CD4-positive, alpha-beta T cell treated with Interferon gamma for 1 hour (primary cell): ENCODE measurements at regions not wholly inside any gene's neighbourhood (a gene's known extent, or its start where the extent isn't known, plus 50 kb on each side); places are given as distances from the start of the nearest gene placed in this dataset.
"Not testable (repeated sequence)": the region's sequence is repeated elsewhere in the genome, so short reads cannot be mapped to it uniquely, and the experiment has no call there.

Experiments
- DNase-seq: peaks from one replicate; pipeline ENCODE4 v3.0.0-alpha.2; 2020

DNA sequence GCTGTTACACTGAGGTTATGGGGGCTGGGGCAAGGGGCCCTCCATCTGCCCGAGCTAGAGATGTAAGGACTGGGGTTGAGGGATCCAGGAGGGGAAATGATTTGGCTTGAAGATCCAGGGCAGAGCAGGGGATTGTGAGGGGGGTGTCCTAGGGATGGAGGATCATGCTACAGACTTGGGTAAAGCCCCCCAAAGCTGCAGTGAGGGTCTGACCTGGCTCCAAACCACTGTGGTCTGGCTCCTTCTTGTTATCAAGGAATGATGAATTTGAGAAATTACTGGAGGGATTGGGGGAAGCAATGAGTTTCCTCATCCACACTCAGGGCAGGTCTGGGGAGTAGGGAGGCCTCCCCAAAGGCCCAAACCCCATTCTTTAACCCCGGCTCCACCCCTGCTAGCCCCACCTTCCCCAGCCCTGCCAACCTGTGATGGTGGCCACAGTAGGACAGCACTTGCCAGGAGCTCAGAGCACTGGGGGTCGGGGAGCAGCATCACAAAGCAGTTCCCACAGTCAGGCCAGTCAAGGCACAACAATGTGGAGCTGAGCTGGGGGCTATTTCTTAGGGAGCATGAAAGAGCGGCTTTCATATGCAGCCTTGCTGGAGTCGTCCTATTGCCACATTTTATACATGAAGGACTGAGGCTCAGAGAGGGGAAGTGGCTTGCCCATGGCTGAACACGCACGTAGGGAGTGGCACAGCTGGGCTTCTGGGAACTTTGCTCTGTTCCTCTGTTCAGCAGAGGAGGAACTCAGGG is 165.5 kb downstream of the EFNB1 start:
- DNase-seq: peak; percentile 29

DNA sequence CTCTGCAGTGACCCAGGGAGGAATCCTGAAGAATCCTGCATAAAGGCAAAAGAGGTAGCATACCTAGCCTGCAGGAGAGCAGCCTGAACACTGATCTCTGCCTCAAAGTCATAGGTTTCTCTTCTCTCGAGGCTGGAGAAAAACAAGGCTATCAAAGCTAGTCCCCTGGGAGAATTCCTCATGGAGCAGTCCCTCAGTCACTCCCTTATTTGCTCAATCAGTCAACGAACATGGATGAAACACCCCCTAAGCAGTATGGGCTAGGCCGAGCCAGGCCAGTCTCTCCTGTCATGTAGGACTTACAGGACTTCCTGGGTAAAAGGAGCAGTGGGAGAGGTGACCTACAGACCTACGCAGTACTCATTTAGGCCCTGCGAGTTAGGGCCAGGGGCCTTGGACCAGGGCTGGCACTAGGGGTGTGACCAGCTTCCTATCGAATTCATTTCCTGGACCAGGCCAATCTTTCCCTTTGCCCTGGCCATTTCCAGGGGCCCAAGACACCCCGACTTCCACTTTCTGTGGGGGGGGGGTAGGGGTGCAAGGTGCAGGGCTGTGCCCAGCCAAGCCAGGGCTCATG is 164.1 kb downstream of the EFNB1 start:
- DNase-seq: no peak

DNA sequence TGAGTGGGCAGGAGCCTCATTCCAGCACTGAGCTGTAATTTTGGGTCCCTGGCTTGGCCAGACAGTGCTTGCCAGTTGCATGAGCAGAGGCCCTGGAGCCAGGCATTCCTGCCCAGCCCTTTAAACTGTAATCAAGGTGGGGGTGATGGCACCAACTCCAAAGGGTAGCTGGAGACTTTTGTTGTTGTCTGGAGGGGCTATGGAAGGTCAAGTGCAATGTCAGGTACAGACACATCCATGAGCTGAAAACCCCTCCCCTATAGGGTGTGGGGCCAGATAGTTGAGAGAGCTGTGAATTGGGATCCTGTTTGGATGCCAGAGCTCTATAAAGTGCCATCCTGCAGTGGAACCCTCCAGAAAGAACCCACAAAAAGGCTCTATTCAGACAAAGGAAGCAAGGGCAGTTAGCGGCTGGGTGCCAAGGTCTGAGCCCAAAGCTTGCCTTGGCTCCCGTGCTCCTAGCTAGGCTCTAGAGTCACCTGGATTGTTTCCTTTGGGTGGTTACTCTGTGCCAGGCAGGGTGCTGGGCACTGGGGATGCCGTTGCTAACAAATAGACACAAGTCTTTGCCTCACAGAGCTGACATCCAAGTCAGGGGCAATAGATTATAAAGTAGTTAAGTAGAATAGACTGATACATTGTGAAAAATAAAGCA is 163.0 kb downstream of the EFNB1 start:
- DNase-seq: no peak

DNA sequence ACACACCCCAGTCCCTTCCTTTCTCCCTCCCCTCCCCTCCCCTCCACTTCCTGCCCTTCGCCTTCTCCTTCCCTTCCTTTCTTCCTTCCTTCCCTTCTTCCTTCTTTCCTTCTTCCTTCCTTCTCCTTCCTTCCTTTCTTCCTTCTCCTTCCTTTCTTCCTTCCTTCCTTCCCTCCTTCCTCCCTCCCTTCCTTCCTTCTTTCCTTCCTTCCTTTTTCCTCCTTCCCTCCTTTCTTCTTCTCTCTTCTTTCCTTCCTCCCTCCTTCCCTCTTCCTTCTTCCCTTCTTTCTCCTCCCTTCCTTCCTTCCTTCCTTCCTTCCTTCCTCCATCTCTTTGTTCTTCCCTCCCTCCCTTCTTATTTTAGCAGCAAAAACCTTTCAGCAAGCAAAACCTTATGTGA is 162.1 kb downstream of the EFNB1 start:
- DNase-seq: no peak

DNA sequence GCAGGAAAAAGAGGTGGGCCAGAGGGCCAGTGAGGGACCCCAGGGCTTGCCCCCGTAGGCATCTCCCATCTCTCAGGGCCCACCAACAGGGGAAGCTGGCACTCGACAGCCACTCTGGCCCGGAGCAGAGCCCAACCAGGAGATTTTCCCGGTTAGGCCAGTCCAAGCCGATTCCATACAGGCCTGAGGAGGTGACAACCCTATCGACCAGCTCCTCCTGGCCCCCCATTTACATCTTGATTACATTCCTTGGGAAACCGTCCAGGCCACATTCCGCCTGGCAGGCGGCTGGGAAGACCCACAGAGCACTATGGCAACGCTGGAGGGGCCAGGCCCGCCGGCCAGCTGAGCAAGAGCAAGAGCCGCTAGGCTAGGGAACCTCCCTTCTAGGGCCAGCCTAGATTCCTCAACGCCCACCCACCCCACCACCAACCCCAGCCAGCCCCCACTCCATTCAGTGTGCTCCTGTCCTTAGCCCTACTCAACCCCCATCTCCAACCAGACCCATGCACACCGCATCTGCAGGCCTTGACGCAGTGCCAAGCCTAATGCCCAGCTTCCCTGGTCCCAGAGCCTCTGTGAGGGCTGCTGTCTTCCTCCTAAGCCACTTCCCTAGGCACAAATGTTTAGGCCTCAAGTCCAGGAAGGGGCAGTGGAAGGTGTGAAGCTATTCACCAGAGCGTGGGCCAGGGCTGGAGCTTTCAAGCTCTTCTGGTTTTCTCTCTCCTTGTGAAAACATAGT is 161.2 kb downstream of the EFNB1 start:
- no peak for DNase-seq

DNA sequence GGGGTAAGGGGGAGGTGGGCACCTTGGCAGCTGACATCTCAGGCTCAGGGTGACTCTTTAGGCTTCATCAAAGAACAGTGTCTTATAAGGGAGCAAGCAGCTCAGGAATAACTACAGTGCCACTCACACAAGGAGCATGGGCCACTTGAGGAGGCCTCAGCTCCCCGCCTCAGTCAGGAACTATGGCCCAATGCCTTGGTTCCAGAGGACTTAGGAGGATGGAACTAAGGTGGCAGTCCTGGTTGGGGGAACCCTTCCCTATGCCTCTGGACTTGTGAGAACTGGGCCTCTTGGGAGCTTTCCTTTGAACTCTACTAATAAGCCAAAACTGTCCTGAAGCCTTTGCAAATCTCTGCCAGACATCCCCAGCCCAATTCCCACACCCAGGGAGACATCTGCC is 160.6 kb downstream of the EFNB1 start:
- no peak for DNase-seq

DNA sequence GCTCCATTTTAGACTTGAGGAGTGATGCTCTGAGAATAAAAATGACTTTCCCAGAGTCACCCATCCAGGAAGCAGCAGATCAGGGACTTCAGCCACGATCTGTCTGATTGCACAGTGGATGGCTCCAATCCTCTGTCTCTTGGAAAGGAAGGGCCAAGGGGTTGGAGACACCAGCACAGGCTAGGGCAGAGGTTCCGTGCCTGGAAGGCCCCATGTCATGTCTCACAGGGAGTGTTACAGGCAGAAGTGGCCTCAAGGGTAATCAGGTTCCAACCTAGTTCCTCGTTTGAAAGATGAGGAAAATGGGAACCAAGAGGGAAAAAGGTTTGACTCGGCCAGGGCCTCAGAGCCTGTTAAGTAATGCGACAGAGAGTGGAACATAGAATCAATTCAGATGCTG is 160.0 kb downstream of the EFNB1 start:
- no peak for DNase-seq

DNA sequence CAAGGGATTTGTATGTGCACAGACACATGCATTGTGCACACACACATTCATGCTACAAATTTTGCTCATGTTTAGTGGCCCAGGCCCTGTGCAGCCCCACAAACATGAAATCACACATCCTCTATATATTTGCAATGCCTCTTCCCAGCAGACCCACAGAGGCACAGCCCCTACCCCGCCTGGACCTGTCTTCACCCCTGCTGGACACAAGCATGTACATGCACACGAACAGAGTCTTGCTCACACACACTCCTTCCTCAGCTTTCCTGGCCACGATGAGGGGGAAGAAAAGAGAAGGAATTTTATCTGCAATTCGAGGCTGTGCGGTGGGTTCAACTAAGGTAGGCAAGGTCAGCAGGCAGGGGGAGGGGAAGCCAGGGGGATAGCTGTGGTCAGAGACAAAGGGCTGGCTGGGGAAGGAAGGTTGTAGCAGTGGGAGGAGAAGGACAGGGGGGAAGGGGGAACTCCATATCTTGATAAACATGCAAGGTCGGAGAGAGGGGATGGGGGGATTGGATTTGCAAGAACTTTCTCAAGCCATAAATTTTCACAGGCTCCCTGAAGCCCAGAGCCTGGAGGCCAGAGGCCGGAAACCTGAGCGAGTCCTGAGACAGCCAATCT is 156.4 kb downstream of the EFNB1 start:
- DNase-seq: no peak

DNA sequence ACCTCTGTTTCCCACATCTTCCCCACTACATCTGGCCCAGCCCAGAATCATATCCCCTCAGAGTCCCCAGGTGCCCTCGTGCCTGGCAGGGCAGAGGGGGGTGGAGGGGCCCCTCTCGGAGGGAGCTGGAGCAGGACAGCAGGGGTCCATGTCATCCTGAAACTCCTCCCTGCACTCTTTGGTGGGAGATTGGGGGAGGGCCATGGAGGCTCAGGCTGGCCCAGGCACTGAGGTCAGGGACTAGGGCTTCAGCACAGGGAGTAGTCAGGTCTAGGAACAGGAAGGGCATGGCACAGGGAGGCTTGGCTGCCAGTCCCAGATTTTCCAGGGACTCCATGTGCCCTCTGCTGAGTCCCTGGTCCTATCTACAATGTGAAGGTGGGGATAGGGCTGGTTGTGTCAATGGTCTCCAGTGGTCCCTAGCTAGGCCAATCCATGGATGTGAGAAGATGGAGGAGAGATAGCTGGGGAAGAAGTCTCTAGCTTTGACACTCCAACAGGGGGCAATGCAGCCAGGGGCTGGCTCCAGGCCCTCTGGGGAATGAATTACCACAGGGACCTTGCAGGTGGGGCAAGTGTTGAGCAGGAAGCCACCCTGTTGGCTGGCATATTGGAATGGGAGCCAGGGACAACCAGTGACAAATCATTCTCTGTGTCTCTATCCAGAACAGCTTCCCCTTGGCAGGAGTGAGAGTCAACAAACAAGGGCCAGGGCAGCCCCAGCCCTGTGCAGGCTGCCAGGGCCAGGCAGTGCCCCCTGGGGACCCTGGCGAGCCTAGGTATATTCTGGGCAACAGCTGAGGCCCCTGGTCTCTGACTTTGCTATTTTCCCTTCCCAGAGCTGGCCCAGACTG is 154.4 kb downstream of the EFNB1 start:
- no peak for DNase-seq

DNA sequence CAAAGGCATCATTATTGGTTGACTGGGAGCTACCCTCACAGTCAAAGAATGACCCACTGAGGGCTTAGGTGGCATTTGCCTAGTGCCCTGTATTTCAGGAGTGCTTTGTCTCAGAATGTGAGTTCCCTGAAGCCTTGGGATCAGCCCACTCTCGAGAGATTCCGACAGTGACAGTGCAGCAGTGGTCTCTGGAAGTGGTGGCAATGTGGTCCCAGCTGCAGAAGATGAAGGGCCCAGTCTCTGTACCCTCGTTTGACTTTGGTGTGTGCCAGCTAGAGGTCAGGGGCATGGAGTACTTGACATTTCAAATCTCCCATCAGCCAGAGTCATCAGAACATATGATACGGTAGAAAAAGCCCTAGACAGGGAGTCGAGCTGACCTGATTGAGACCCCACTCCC is 153.7 kb downstream of the EFNB1 start:
- no peak for DNase-seq

DNA sequence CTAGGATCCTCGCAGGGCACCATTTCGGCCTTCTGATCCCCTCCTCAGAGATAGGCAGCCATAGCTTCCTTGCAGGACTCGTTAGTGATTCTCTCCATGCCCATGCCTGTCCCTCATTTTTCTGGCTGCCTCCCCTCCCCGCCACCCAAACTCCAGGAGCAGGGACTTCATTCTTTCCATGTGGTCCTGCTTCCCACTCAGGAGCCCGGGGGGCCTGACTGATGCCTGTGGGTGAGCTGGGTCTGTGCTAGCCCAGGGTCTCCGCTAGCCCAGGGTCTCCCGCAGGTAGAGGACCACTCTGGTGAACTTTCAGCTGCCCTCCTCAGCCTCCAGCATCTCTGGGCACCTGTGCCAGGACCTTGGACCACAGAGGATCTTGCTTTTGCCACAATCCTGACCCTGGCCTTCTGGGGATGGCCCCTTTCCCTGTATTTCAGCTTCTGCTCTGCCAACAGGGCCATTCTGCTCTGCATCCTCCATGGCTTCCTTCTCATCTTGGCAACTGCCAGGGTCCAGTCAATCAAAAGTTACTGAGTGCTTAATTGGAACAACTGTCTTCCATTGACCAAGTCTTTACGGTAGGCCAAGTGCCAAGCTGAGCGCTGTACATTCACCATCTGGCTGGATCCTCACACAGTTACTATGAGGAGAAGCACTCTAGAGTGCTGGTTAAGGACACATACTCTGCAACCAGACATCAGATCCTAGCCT is 152.2 kb downstream of the EFNB1 start:
- DNase-seq: no peak

DNA sequence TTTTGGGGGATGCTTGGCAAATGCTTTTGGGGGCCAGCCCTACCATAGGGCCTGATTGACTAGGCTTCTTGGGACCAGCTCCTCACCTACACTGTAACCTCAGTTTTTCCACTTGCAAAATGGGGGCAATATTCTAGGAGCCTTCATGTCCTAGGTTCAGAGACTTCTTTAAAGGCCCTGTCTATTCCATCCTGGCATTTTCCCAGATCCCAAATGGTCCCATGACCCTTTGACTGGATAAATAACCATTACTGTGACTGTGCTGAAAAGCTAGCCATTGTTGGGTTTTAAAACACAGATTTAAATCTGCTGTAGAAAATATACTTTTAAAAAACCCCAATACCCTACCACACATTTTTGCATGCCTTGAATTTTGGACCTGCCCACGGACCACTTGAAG is 149.8 kb downstream of the EFNB1 start:
- DNase-seq: no peak

DNA sequence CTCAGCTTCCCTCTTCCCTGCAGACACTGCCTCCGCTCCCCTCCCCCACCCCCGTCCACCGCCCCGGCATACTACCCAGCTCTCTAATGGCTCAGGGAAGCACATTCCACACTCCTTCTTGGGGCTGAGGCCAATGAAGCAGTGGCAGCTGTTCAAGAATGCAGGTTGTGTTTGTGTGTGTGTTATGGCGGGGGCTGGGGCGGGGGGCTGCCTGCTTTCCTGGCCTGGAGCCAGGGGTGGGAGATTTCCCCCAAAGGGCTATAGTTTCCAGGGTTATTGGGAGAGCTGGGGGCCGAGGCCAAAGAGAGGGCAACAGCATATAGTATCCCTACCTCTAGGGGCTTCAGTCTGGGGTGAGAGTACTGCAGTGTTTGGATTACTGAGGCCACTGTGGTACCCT is 149.4 kb downstream of the EFNB1 start:
- DNase-seq: no peak

DNA sequence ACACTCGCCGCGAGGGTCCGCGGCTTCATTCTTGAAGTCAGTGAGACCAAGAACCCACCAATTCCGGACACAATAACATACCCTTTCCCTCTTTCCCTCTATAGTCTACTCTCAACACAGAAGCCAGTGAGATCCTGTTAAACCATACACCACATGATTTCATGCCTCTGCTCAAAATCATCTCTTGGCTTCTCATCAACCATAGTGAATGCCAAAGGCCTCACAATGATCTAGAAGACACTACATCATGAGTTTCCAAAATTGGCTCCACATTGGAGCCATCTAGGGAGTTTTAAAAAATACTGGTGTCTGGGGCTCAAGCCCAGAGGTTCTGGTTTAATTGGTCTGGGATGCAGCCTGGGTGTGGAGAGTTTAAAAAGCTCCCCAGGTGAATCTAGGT is 124.5 kb downstream of the EFNB1 start:
- DNase-seq: no peak

DNA sequence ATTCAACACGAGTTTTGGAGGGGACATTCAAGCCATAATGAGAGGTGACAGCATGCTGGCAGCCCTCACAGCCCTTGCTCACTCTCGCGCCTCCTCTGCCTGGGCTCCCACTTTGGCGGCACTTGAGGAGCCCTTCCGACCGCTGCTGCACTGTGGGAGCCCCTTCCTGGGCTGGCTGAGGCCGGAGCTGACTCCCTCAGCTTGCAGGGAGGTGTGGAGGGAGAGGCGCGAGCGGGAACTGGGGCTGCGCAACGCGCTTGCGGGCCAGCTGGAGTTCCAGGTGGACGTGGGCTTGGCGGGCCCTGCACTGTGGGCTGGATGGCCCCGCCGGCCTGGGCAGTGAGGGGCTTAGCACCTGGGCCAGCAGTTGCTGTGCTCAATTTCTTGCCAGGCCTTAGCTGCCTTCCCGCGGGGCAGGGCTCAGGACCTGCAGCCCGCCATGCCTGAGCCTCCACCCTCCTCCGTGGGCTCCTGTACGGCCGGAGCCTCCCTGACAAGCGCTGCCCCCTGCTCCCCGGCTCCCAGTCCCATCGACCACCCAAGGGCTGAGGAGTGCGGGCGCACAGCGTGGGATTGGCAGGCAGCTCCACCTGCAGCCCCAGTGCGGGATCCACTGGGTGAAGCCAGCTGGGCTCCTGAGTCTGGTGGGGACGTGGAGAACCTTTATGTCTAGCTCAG is 123.3 kb downstream of the EFNB1 start:
- DNase-seq: not testable (repeated sequence)

DNA sequence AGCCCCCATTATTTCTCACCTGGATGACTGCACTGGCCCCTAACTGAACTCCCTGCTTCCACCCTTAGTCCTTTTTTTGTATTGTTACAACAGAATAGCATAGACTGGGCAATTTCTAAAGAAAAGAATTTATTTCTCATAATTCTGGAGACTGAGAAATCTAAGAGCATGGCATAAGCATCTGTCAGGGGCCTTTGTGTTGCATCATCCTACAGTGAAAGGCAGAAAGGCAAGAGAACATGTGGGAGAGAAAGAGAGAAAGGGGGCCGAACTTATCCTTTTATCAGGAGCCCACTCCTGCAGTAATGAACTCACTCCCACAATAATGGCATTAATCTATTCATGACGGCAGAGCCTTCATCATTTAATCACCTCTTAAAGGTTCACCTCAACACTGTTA is 122.1 kb downstream of the EFNB1 start:
- no peak for DNase-seq

DNA sequence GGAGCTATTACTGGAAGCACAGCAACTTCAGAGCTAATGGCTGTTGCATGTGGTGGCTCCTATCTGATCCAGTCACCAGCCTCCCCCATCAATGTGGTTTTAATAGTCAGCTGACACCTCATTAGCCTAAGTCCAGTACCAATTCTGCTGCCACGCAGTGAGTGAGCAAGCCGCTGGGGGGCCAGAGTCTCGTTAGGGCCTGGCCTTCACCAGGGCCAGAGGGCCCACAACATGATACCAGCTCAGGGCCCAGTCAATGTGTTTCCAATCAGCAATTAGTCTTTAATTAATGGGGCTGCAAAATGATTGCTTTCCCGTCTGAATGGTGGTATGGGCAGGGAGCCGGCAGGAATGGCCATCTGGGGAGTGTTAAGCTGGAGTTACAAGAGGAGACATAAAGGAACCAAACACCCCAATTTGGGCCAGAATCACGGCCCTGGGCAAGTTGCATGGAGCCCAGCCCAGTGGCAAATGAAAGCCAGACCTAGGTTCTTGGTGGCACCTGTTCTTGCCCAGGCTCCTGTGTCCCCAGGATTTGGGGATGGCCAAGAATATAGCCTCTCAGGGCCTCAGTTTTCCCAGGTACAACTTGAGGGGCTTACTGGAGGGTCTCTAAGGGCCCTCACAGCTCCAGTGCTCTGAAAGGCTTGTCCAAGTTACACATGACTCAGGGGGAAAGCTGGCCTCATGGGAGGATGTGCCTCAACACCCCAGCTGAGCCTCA is 119.2 kb downstream of the EFNB1 start:
- DNase-seq: no peak

DNA sequence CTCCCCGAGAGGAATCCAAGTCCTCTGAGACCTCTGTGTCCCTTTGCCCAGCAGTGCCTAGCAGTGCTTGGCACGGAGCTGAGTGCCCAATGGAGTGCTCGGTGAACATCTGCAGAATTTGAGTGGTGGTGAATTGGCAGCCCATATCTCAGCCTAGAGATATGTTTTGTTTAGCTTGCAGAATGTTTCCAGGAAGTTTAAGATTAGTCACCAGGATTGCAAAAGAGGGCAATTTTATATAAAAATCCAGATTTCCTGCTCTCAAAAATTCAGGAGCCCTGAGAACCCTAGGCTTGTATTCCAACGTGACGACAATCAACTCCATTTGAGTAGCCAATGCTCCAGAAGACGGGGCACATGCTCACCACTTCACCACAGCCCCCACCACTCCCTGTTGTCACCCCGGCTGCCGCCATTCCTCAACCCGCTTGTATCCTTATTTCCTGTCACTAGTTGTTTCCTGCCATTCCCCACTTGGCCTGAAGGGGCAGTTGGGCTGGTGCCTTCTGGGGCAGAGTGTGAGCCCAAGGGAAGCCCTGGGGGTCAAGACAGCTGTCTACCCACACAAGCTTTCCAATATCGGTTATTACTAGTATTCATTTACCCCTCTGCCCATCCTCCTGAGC is 116.9 kb downstream of the EFNB1 start:
- DNase-seq: no peak

DNA sequence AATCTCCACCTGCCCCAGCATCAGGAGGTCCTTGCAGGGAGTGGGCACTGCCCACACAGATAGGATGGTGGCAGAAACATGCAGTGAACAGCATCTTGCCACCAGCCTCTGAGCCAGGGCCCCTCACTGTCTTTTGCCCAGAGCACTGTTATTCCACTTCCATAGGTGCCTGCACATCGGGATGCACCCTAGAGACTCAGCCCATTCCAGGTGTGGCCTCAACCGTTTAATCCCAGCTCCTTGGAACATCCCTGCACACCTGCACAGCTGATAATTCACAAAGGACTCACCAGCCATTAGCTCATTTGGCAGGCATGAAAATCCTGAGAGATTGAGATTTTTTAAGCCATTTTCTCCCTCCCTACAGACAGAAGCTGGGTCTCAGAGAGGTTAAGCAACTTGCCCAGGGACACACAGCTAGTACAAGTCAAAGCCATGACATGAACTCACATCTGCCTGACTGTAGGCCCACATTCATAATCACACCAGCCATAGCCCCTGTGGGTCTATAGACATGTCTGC is 116.3 kb downstream of the EFNB1 start:
- DNase-seq: no peak

DNA sequence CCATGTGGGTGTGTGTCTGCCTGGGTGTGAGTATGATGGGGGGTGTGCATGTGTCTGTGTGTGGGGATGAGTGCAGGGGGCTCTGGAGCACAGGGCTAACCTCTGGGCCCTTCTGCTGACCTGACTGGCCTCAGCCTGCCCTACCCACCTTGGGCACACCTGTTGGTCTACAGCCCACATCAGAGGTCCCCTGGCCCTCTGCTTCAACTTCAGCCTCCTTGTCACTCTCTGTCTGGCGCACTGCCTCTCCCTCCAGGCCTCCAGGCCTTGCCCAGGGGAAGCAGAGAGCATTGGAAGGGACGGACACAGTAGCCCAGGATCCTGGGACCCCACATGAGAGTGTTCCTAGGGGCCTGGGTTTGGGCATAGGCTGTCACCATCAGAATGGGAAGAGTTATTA is 115.4 kb downstream of the EFNB1 start:
- no peak for DNase-seq
